Heart left ventricle (tissue), 13 donors: ENCODE measurements at regions not wholly inside any gene's neighbourhood (a gene's known extent, or its start where the extent isn't known, plus 50 kb on each side); places are given as distances from the start of the nearest gene placed in this dataset.

Source experiments
- CTCF ChIP-seq, 12 donors: fragments of 200-600 bp; sonication (generic) in 4 of 12; IDR thresholded peaks; one replicate each; pipeline versions ENCODE4 v1.5.0 to v1.8.0; 2018 to 2022; ENCODE audit warnings: antibody characterized with exemption in 12 of 12, mild to moderate bottlenecking in 5 of 12
- POLR2A ChIP-seq, 2 donors: fragments of 450-650 bp; IDR thresholded peaks; one replicate each; pipeline ENCODE4 v1.6.1; 2017; ENCODE audit warnings: antibody characterized with exemption in 2 of 2, mild to moderate bottlenecking in 2 of 2, moderate library complexity in 2 of 2
- donor health status: ischemic (EF 13 %, LVEDD 7.1; RV severe dilation, severe dysfunction).
- donor health status: DM: no; HTN: yes; CAD: no.
- donor health status: DM: no; HTN: no; CAD: no.
- donor health status: ischemic (EF 25% LVEDD 6.9; RV normal size, moderate dysfunction).
- donor health status: ischemic (EF 25% LVEDD 5.7; RV mildly dilated, moderate dysfunction).
- donor health status: ischemic (EF 35%, LVEDD 5.7; RV mildly dilated, moderate dysfunction).
- donor health status: nonischemic (EF 11% LVEDD 7.7; RV severe dilation, severe dysfunction).
- donor health status: DM: yes; HTN: yes; CAD: no.
- donor health status: PGD.
- donor health status: ischemic (EF 29% LVEDD 5.4; RV normal size, mild dysfunction).
- donor health status: nonischemic (EF 23%, LVEDD 6.1; RV moderate dilation, normal function).

- TF ChIP-seq POLR2A (IDR thresholded peaks at IDR 0.05) (no peak), CTCF (IDR thresholded peaks at IDR 0.05) (no peak)
These were observed 181.9 kb upstream of the PPARGC1A start for GRCh38 chr4:24071612-24072372.
